PC-9 (cell line): ENCODE measurements at regions not wholly inside any gene's neighbourhood (a gene's known extent, or its start where the extent isn't known, plus 50 kb on each side); places are given as distances from the start of the nearest gene placed in this dataset.
"Not testable (repeated sequence)": the region's sequence is repeated elsewhere in the genome, so short reads cannot be mapped to it uniquely, and the experiment has no call there.

ENCODE experiments used
- CTCF ChIP-seq: fragments of 200-600 bp; sonication (generic); conservative IDR thresholded peaks from 2 replicates; pipeline ENCODE4 v1.6.1; 2017; ENCODE audit warnings: mixed run types, antibody characterized with exemption, mild to moderate bottlenecking, moderate library complexity
- EZH2 ChIP-seq: fragments of 200-600 bp; sonication (generic); IDR thresholded peaks from 2 replicates; pipeline ENCODE4 v1.8.0; 2017; ENCODE audit warnings: antibody characterized with exemption, low read depth

- TF ChIP-seq CTCF, EZH2: not testable (repeated sequence)
Observed at GRCh38 chr2:111311568-111311967, 190.9 kb downstream of the BCL2L11 start.
